KMS-11 (cell line): ENCODE measurements at regions not wholly inside any gene's neighbourhood (a gene's known extent, or its start where the extent isn't known, plus 50 kb on each side); places are given as distances from the start of the nearest gene placed in this dataset.

Source experiments
- H2AFZ ChIP-seq: fragments of 200-600 bp; sonication (generic); 2 replicates; pipeline ENCODE4 v1.6.1; 2016; ENCODE audit warnings: antibody characterized with exemption, mixed run types, low read depth
- H3K27ac ChIP-seq: fragments of 200-600 bp; sonication (generic); 2 replicates; pipeline ENCODE4 v1.6.1; 2016; ENCODE audit warnings: mild to moderate bottlenecking, mixed run types
- H3K27me3 ChIP-seq: fragments of 200-600 bp; sonication (generic); 2 replicates; pipeline ENCODE4 v1.6.1; 2017; ENCODE audit warnings: mild to moderate bottlenecking, low read depth, mixed run types, moderate library complexity; ENCODE audit not compliant: insufficient read depth
- H3K36me3 ChIP-seq: fragments of 200-600 bp; sonication (generic); 2 replicates; pipeline ENCODE4 v1.6.1; 2017; ENCODE audit warnings: mild to moderate bottlenecking, mixed run types; ENCODE audit not compliant: insufficient read depth
- H3K4me1 ChIP-seq: fragments of 200-600 bp; sonication (generic); 2 replicates; pipeline ENCODE4 v1.6.1; 2016; ENCODE audit warnings: mild to moderate bottlenecking, low read depth, mixed run types; ENCODE audit not compliant: poor library complexity, severe bottlenecking
- H3K4me2 ChIP-seq: fragments of 200-600 bp; sonication (generic); 2 replicates; pipeline ENCODE4 v1.7.0; 2016; ENCODE audit warnings: mild to moderate bottlenecking, mixed run types
- H3K4me3 ChIP-seq: fragments of 200-600 bp; sonication (generic); IDR thresholded peaks from 2 replicates; pipeline ENCODE4 v1.6.1; 2017; ENCODE audit warnings: low read depth, low read length, mixed read lengths; ENCODE audit not compliant: insufficient read depth
- H3K79me2 ChIP-seq: fragments of 200-600 bp; sonication (generic); 2 replicates; pipeline ENCODE4 v1.6.1; 2016; ENCODE audit warnings: low read depth, mixed run types; ENCODE audit not compliant: insufficient read depth
- H3K9ac ChIP-seq: fragments of 200-600 bp; sonication (generic); 2 replicates; pipeline ENCODE4 v1.6.1; 2016; ENCODE audit warnings: mild to moderate bottlenecking, mixed run types
- H4K20me1 ChIP-seq: fragments of 200-600 bp; sonication (generic); 2 replicates; pipeline ENCODE4 v1.6.1; 2016; ENCODE audit warnings: mild to moderate bottlenecking, mixed run types; ENCODE audit not compliant: insufficient read depth
- CTCF ChIP-seq: fragments of 200-600 bp; sonication (generic); conservative IDR thresholded peaks from 2 replicates; pipeline ENCODE4 v1.6.1; 2017; ENCODE audit warnings: low read depth, mild to moderate bottlenecking, antibody characterized with exemption, low read length, moderate library complexity, mixed read lengths

- H3K27ac ChIP-seq: no peak overlapping the region
- no peaks in the 10 kb centered on the region for H3K79me2 ChIP-seq
- no peak for TF ChIP-seq CTCF
- no peaks in the 10 kb centered on the region for H3K4me1 ChIP-seq
- H3K27me3 ChIP-seq: no peaks in the 10 kb centered on the region
- no peak overlapping the region for H3K9ac ChIP-seq
- H4K20me1 ChIP-seq: no peaks in the 10 kb centered on the region
- no peaks in the 10 kb centered on the region for H3K36me3 ChIP-seq
- H3K4me3 ChIP-seq: no peak overlapping the region
- no peak overlapping the region for H2AFZ ChIP-seq
- no peak overlapping the region for H3K4me2 ChIP-seq
These were observed 203.8 kb upstream of the LRFN2 start for GRCh38 chr6:40791004-40791403.

- TF ChIP-seq CTCF: no peak
- H3K4me1 ChIP-seq: no peaks in the 10 kb centered on the region
- H3K4me3 ChIP-seq: no peak overlapping the region
- no peaks in the 10 kb centered on the region for H3K79me2 ChIP-seq
- H2AFZ ChIP-seq: no peak overlapping the region
- H3K27me3 ChIP-seq: no peaks in the 10 kb centered on the region
- no peak overlapping the region for H3K27ac ChIP-seq
- no peaks in the 10 kb centered on the region for H3K36me3 ChIP-seq
- H4K20me1 ChIP-seq: no peaks in the 10 kb centered on the region
- H3K9ac ChIP-seq: no peak overlapping the region
- no peak overlapping the region for H3K4me2 ChIP-seq
These were observed 201.8 kb upstream of the LRFN2 start for GRCh38 chr6:40788661-40789655.

- H3K27me3 ChIP-seq: no peaks in the 10 kb centered on the region
- no peaks in the 10 kb centered on the region for H3K79me2 ChIP-seq
- no peak for TF ChIP-seq CTCF
- H3K9ac ChIP-seq: no peak overlapping the region
- no peak overlapping the region for H3K27ac ChIP-seq
- no peaks in the 10 kb centered on the region for H4K20me1 ChIP-seq
- no peaks in the 10 kb centered on the region for H3K36me3 ChIP-seq
- H3K4me1 ChIP-seq: no peaks in the 10 kb centered on the region
- no peak overlapping the region for H3K4me3 ChIP-seq
- H3K4me2 ChIP-seq: no peak overlapping the region
- no peak overlapping the region for H2AFZ ChIP-seq
These were observed 195.2 kb upstream of the LRFN2 start for GRCh38 chr6:40782355-40782754.

GRCh38 chr6:40780637-40781036, 193.5 kb upstream of the LRFN2 start:
- no peaks in the 10 kb centered on the region for H3K27me3 ChIP-seq

More at GRCh38 chr6:40780637-40781036, 193.5 kb upstream of the LRFN2 start:
- H3K79me2 ChIP-seq: no peaks in the 10 kb centered on the region
- no peak overlapping the region for H2AFZ ChIP-seq
- H4K20me1 ChIP-seq: no peaks in the 10 kb centered on the region
- no peak overlapping the region for H3K9ac ChIP-seq
- H3K4me1 ChIP-seq: no peaks in the 10 kb centered on the region
- H3K4me2 ChIP-seq: no peak overlapping the region
- no peaks in the 10 kb centered on the region for H3K36me3 ChIP-seq
- H3K27ac ChIP-seq: no peak overlapping the region
- no peak overlapping the region for H3K4me3 ChIP-seq
- no peak for TF ChIP-seq CTCF
